HG03095 (cell line): ENCODE measurements at regions not wholly inside any gene's neighbourhood (a gene's known extent, or its start where the extent isn't known, plus 50 kb on each side); places are given as distances from the start of the nearest gene placed in this dataset.
"Not testable (repeated sequence)": the region's sequence is repeated elsewhere in the genome, so short reads cannot be mapped to it uniquely, and the experiment has no call there.

Source experiments
- ATAC-seq: cut with Tn5 transposase; IDR thresholded peaks from one replicate; pipeline ENCODE4 v1.9.1; 2021; ENCODE audit warnings: moderate library complexity; ENCODE audit not compliant: unreplicated experiment

DNA sequence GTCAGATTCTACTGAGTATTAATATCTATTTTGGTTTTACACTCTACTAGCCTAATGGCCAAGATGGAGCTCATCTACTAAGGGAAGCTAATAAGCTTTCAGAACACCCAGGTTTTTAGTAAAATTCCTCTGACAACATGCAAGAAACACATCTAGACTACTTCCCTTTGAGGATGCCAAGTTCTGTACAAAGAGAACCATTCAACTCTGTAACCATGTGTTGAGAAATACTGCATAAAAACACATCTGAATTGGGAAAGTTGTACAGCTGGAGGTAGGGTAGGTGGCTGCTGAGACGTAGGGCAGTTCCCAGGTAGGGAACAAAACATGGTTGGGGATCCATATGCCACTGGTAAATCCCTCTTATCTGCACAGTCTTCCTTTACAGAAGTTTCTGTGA lies 66.2 kb downstream of the SC5D start:
- ATAC-seq, result no peak

DNA sequence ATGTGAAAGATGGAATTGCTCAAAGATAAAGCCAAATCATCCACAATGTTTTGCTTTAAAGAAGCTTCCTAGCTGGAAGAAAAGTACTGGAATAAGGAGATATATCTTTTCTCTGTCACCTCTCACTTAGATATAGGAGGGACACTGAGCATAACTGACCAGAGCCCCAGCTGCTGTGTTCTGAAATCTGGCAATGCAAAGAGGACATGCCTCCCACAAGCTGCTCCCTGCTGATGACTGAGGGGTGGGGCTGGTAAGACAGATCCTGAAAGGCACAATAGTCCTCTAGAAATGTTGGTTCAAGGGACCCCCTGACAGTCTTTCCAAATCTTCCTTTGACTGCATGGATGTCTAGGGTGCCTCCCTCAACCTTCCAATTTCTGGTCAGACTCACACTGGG lies 67.0 kb downstream of the SC5D start:
- no peak for ATAC-seq

DNA sequence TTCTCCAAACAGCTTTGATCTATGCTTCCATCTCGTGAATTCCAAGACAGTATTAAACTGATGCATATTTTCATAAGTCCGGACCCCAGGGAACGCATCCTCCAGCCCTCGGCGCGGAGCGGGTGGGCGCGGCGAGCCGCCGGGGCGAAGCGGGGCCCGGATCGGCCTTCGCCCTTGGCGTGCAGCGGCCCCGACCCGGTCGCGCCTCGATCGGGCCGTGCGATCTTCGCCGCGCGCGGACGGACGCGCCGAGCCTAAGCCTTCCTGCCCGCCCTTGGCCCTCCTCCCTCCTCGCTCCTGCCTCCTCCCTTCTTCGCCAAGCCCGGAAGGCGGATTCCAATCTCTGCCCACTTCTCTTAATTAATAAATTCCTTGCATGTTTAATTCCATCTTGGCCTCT lies 70.4 kb downstream of the SC5D start:
- not testable (repeated sequence) for ATAC-seq

DNA sequence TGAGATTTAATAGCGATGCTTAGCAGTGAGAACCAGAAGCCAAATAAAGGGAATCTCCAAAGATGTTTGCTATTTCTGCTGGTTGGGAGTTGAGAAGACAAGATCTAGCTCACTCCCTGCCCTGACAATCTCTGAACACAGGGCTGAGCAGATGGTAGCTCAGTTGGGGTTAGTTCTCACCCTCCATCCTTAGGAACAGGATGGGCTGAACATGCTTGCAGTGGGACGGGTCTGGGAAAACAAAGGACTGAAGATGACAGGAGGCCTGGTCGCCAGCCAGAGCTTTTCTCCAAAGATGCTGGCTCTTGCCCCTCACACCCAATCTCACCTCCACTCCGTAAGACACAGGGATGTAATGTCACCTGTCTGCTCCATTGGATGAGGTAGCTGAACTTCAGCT lies 72.7 kb downstream of the SC5D start:
- no peak for ATAC-seq

DNA sequence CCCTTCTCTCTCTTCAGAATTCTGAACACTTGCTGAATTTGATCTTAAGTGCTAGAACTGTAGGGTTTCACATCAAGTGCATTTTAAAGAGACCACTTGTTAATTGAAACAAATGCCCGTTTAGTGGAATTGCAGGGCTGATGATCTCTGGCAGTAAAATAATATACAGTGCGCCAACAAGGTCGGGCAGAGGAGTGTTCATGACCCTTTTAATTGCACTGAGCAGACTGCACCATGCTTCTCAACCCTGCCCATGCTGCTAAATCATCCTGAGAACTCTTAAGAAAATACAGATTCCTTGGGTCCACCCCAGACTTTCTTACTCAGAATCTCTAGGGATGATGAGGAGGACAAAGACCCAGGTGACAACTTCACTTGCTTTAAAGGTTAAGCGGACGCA lies 73.5 kb downstream of the SC5D start:
- ATAC-seq, result no peak

DNA sequence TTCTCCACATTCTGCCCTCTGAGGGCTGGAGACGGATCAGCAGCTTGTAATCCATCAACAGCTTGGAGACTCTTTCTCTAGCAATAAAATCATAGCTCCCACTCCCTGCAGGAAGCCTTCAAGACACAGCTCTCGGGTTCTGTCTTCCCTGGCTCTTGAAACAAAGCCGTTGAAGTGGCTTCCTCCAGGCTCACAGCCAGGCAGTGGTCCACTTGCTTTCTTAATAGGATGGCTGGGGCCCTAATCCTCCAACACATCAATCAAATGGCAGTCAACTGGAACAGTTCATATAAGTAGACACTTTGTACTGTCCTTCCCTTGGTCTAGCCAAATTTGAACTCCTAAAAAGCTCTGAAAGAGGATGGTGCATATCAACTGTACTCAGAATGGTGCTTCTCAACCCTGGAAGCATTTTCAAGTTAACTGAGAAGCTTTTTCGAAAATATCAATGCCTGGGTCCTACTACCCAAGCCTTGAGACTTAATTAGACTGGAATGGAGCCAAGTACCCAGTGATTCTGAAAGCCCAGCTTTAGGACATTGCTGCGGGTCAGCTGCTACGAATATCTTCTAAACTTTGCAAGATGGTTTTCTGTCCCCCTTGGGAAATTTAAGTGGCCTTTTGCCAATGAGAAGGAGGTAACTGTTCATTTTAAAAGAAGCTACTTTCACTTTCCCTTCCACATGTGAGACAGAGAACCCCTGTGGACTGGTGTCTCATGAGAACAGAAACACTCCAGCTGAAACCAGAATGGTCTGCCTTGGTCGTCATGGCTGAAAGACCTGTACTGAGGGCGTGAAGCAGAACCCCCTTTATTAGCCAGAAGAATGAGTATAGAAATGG lies 74.7 kb downstream of the SC5D start:
- peak; percentile 86 for ATAC-seq

DNA sequence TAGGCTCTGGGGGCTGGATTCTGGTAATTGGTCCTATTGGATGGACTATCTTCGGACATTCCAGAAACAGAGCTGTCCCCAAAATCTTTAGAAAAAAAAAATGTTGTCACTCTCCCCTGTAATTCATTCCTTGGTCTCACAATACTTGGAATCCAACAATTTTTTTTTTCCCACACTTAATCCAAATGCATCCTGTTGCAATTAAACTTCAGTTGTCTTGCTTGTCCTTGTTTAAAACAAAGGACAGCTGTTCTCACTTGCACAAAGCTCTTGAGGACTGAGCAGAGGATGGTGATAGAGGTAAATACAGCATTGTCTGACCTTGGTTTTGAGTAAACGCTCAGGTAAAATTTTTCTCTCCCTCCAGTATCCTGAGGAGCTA lies 75.3 kb downstream of the SC5D start:
- ATAC-seq, result no peak

DNA sequence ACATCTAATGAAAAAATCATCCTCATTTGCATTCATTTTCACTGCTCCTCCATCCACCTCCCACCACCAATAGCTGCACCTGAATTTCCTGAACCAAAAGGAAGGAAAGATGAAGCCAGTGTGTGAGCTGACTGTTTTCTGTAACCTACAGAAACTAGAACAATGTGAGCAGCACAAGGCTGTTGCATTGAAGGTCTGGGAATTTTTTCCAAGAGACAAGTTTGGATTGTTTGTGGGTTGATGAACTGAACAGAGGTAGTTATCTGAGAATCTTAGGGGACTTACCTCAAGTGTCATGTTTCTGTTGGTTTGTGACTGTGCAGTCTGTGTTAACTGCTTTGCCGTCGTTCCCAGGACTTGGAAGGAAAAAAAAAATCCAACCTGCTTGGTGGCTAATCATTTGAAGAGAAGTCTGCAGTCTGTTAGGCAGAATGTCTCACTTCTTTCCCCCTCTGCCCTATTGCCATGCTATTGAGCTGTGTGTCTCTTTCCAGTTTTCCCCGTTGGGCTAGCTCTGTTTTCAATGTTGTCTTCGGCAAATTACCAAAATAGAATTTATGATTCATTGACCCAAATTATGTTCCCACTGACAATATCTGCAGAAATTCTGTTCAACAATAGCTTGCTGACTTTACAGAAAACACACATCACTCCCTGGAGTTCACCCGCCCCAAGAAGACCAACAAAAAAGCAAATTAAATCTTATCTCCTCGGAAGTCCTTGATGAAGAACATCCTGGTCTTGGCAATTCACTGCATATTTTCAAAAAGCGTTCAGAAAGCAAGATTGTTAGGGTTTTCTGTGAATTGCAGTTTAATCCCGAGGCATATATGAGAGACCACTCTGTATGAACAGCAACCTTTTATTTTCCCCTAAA lies 76.0 kb downstream of the SC5D start:
- ATAC-seq, result no peak

DNA sequence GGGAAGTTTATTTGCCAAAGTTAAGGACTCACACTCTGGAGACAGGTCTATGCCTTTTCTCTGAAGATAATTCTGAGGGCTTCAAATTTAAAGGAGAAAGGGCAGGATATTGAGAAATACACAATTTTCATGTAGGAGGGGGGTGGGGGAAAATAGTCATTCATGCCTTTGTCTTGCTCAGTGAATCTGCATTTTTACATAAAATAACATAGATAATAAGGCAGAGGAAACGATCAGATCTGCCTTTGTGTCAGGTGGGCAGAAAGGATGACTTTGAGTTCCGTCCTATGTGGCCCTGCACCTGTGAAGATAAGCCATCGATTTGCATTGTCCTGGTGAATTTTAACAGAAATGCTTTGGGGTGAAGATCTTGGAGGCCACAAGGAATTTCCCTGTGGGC lies 76.8 kb downstream of the SC5D start:
- ATAC-seq, result no peak

DNA sequence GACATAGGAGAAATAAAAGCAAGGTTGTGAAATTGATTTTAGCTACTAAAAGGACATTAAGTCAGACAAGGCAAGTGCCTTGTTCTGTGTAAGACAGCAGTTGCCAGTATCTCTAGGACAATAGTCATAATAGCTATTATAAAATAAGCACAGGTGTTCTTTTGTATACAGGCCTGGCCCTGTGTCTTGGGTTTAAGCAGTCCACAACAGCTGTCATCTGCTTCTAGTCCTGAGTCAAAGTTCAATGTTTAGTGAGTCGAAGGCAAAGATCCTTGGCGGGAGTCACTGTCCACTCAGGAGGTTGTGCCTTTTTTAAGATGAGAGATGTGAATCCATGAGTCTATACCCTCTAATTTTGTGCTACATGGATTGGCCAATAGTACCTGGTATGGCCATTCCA lies 79.5 kb downstream of the SC5D start:
- ATAC-seq, result no peak

DNA sequence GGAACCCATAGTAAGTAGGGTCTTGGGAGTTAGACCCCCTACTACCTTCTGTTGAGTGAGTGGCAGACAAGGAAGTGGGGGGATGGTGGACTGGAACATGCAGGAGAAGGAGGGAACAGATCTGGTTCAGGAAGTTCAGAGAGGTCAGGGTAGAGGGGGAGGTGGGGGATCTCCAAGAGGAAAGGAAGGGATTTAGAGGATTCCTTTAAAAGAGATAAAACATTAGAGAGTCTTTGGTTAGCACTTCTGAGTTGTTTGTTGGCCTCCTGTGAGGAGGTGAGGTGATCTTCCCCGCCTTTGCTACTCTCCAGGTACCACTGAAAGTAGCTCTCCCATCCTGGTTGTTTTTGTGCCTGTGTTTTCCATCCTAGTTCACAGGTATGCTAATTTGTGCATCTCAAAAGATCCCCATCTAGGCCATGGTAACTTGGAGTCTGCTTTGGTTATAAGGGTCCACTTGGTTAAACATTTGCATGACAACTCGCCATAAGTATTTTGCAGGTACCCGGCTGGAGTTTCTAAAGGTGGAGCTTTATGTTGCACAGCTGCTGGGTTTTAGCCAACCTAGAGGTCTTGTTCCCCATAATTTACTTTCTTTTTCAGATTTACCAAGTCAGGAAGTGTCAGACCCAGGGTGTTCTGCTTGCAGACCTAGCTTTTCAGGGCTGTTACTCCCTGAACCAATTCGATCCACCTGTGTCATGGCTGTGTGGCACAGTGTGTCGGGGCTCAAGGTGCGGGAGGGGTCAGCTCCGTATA lies 79.3 kb upstream of the SORL1 start:
- peak; percentile 80 for ATAC-seq

DNA sequence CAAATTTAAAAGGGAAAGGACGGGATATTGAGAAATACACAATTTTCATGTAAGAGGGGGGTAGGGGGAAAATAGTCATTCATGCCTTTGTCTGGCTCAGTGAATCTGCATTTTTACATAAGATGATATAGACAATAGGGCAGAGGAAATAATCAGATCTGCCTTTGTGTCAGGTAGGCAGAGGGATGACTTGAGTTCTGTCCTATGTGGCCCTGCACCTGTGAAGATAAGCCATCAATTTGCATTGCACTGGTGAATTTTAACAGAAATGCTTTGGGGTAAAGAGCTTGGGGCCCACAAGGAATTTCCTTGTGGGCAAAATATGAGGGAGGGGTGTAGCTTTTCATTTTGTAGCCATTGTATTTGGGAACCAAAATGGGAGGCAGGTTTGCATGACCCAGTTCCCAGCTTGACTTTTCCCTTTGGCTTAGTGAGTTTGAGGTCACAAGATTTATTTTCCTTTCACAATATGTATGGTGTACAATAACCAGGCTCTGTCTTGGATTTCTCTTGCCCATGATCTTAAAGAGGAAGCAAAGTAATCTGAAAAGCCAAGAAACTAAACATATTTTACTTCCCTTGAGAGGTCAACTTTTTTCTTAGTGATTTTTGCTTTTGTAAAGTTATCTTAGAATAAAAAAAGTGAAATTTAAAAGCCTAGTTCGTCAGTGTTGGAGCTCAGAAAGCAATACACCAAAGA lies 77.7 kb upstream of the SORL1 start:
- ATAC-seq, result no peak

DNA sequence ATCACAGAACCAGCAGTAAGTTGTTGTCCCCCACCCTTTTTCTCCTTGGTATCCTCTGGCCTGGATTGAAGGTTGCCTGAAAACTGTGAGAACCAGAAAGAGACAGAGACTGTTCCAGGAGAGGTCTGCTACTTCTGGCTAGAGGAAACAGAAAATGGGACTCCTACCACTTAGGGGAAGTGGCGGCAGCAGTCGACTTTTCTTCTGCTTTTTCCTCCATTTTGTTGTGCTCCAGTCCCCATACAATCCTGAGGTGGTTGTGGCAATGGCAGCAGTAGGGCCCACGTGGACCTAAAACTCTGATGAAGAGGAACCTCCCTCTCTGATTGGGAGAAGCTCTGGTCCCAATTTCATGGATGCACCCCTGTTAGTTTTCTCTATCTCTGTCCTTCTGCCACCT lies 76.0 kb upstream of the SORL1 start:
- no peak for ATAC-seq

DNA sequence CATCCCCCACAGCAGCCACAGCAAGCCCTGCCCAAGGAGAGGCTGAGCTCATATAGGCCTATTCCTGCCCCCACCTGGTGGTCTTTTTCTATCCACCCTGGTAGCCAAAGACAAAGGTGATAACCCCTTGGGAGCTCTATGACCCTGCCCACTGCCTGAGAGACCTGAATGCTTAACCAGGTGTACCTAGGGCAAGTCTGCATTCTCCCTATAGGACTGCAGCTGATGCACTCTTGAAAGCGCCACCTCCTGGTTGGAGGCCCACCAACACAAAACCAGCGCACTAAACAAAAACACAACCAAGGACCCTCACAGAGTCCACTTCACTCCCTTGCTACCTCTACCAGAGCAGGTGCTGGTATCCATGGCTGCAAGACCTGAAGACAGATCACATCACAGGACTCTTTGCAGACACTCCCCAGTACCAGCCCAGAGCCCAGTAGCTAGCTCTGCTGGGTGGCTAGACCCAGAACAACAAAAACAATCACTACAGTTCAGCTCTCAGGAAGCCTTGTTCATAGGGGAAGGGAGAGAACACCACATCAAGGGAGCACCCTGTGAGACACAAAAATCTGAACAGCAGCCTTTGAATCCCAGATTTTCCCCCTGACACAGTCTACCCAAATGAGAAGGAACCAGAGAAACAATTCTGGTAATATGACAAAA lies 72.8 kb upstream of the SORL1 start:
- not testable (repeated sequence) for ATAC-seq

DNA sequence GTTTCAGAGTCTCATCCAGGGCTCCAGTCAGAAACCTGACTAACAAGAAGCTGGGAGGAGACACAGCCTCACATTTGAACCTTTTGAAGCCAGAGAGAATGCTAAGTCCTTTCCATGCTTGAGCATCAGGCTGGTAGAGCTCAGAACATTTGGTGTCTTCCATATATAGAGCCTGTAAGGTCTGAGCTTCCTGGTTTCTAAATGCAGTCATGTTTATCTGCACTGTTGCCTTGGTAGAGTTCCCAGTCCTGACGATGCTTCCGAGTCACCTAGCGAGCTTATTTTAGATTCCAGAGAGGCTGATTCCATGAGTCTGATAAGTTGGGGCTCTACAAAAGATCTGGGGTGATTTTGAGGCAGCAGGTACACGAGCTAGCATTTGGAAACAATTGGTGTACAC lies 68.4 kb upstream of the SORL1 start:
- ATAC-seq, result no peak

DNA sequence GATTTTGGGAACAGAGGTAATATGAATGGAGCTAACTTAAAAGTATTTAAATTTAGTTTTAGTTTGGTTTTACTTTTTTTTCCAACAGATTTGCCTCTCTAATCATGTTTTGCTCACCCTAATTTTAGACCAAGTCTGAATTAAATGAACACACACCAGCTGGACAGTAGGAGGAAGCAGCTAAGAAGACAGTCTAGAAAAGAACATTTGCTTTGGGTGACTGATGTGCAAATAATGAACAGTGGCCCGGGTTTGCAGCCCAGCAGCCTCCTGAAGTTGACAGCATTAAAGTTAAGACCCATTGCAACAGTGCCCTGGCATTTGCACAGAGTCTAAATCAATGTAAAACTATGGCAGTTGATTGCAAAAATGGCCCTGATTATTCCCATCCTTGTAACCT lies 66.4 kb upstream of the SORL1 start:
- no peak for ATAC-seq
